ENCODE measurements at regions not wholly inside any gene's neighbourhood (a gene's known extent, or its start where the extent isn't known, plus 50 kb on each side); places are given as distances from the start of the nearest gene placed in this dataset.

DNA sequence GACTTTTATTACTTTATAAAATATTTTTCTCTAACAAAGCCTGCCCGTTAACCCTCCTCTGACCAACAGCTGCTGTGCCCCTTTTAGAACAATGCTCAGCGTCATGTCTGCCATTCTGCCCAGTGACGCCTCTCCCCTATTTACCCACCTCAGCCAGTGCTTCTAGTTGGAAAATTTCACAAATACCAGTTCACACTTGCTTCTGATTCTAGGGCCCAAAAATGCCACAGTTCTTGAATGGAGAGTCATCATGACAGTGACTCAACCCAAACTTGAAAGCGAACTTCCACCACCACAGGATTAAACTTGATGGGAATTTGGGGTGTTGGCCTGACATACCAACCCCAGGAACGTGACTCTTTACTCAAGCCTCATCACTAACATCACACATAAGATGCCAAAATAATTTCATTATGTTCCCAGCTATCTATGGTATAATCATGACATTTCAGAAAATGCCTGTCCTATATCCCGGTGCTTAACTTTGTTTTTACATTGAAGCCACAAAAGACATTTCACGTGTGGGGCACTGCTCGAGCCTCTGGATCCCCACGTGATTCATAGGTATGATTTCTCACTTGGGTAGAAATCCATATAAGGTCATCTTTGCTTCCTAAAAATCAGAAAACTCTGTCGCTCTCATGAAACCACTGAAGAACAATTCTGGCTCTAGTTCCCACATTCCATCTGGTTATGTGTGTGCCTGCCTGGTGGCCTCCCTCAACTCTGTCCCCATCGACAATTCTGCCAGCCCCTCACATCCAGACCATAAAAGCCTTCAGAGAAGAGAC lies 220.9 kb downstream of the ACTL7B start:
- H3K27me3 ChIP-seq (ENCODE audit: control insufficient read depth in 1 of 2, insufficient read depth in 2 of 2, low read length in 2 of 2) = peaks cover 0 to 3% of the 10 kb centered on the region in 2 experiments; a peak in 3 of 5 replicates
- ChIA-PET CTCF (ENCODE audit: low intra/inter-chr PET ratio, low total read pairs) (no interaction called here), POLR2A (no interaction called here)
- in situ Hi-C loops (cut with HindIII; ENCODE audit: extremely low pct_ligation_motif_present, low pct_unique_long_range_greater_than_20kb) = no loop called here
- 25% methylated on average over 11 of the region's 11 CpGs for WGBS (ENCODE audit: low lambda C conversion rate)
- FAIRE-seq (no peak), ATAC-seq (no peak), DNase-seq (ENCODE audit: low spot score) (no peak)
- H3K4me3 ChIP-seq (replicated peaks in 1 of 3; ENCODE audit: insufficient read depth in 1 of 3, low read depth in 2 of 3, low read length in 3 of 3) = no peak overlapping the region
- no peaks in the 10 kb centered on the region for H3K4me1 ChIP-seq (ENCODE audit: insufficient read depth, low read length)
- H3K9ac ChIP-seq (ENCODE audit: insufficient read depth, low read depth, low read length) = no peak overlapping the region
- no peaks in the 10 kb centered on the region for H3K9me3 ChIP-seq (ENCODE audit: low read length)
- H3K79me2 ChIP-seq (ENCODE audit: insufficient read depth, low read length) = no peaks in the 10 kb centered on the region
- intact Hi-C loops (cut with micrococcal nuclease; ENCODE audit: unreplicated experiment) = no loop called here
- H3K36me3 ChIP-seq (replicated peaks in 1 of 2; ENCODE audit: control insufficient read depth in 1 of 2, insufficient read depth in 2 of 2, low read length in 2 of 2) = no peaks in the 10 kb centered on the region
- TF ChIP-seq CREM (IDR thresholded peaks at IDR 0.05) (no peak), CREM (CRISPR knock-in tag; IDR thresholded peaks at IDR 0.05) (no peak), TOPORS (CRISPR knock-in tag; IDR thresholded peaks at IDR 0.05) (no peak), SP2 (CRISPR knock-in tag; IDR thresholded peaks at IDR 0.05) (no peak), HMGA1 (CRISPR knock-in tag; conservative IDR thresholded peaks at IDR 0.05) (no peak), SATB2 (CRISPR knock-in tag; IDR thresholded peaks at IDR 0.05) (no peak), SIN3A (IDR thresholded peaks at IDR 0.05; ENCODE audit: borderline replicate concordance, low read depth, low read length) (no peak), ZNF446 (CRISPR knock-in tag; IDR thresholded peaks at IDR 0.05) (no peak)
- no peak overlapping the region for H3K4me2 ChIP-seq (ENCODE audit: low read depth, low read length)
- H3K27ac ChIP-seq (ENCODE audit: extremely low read length, insufficient read depth, low read length) = no peak overlapping the region
- no TSS peak for BruUV-seq (replicated peaks)
- no peaks in the 10 kb centered on the region for H4K20me1 ChIP-seq (ENCODE audit: insufficient read depth, low read length)
- H2AFZ ChIP-seq (ENCODE audit: low read length) = no peak overlapping the region

DNA sequence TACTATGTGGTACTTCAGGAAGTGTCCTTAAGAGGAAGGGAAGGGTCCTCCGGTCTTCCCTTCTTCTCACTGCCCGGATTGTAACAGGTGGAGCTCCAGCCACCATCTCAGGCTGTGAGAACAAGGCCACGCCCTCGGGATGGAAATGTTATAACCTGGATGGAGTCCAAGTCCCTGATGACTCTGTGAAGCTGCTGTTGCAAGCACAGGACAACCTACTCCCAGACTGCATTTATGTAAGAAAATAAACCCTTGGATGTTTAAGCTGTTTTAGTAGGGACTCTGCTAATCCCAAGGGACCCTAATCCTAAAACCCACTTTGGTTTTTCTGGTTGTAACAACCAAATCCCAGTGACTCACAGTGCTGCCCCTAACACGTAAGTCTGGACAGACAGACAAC lies 221.6 kb downstream of the ACTL7B start:
- Histone ChIP-seq H3K79me2 (ENCODE audit: insufficient read depth, low read length) (no peaks in the 10 kb centered on the region), H2AFZ (ENCODE audit: low read length) (no peak overlapping the region), H3K4me2 (ENCODE audit: low read depth, low read length) (no peak overlapping the region), H3K4me3 (replicated peaks in 1 of 3; ENCODE audit: insufficient read depth in 1 of 3, low read depth in 2 of 3, low read length in 3 of 3) (no peak overlapping the region), H3K36me3 (replicated peaks in 1 of 2; ENCODE audit: control insufficient read depth in 1 of 2, insufficient read depth in 2 of 2, low read length in 2 of 2) (no peaks in the 10 kb centered on the region), H3K27ac (ENCODE audit: extremely low read length, insufficient read depth, low read length) (no peak overlapping the region), H3K9ac (ENCODE audit: insufficient read depth, low read depth, low read length) (no peak overlapping the region), H3K4me1 (ENCODE audit: insufficient read depth, low read length) (no peaks in the 10 kb centered on the region), H4K20me1 (ENCODE audit: insufficient read depth, low read length) (no peaks in the 10 kb centered on the region), H3K27me3 (ENCODE audit: control insufficient read depth in 1 of 2, insufficient read depth in 2 of 2, low read length in 2 of 2) (no peaks in the 10 kb centered on the region; a peak in 1 of 5 replicates), H3K9me3 (ENCODE audit: low read length) (no peaks in the 10 kb centered on the region)
- POLR2A ChIA-PET = no interaction called here
- no TSS peak for BruUV-seq (replicated peaks)
- in situ Hi-C loops (cut with HindIII; ENCODE audit: extremely low pct_ligation_motif_present, low pct_unique_long_range_greater_than_20kb) (no loop called here), intact Hi-C loops (cut with micrococcal nuclease; ENCODE audit: unreplicated experiment) (no loop called here)
- FAIRE-seq (no peak), ATAC-seq (no peak), DNase-seq (ENCODE audit: low spot score) (no peak)
- CTCF ChIA-PET (ENCODE audit: low intra/inter-chr PET ratio, low total read pairs) = no interaction called here
- 30% methylated on average over 5 of the region's 5 CpGs for WGBS (ENCODE audit: low lambda C conversion rate)
- TF ChIP-seq CREB1 (IDR thresholded peaks at IDR 0.05) = no peak
- no peak for TF ChIP-seq CREB1 (CRISPR knock-in tag; IDR thresholded peaks at IDR 0.05)
- no peak for TF ChIP-seq ATAD3A (CRISPR knock-in tag; IDR thresholded peaks at IDR 0.05)
- no peak for TF ChIP-seq ZNF354B (CRISPR knock-in tag; IDR thresholded peaks at IDR 0.05)
- TF ChIP-seq ZNF616 (CRISPR knock-in tag; IDR thresholded peaks at IDR 0.05; ENCODE audit: low read depth) = no peak
- TF ChIP-seq ZNF207 (IDR thresholded peaks at IDR 0.05; ENCODE audit: borderline replicate concordance) = no peak
- TF ChIP-seq MIER2 (CRISPR knock-in tag; IDR thresholded peaks at IDR 0.05) = no peak
- no peak for TF ChIP-seq MTF1 (CRISPR knock-in tag; IDR thresholded peaks at IDR 0.05)

Measured in HepG2 (cell line).